GM19438 (cell line): ENCODE measurements at regions not wholly inside any gene's neighbourhood (a gene's known extent, or its start where the extent isn't known, plus 50 kb on each side); places are given as distances from the start of the nearest gene placed in this dataset.
"Not testable (repeated sequence)": the region's sequence is repeated elsewhere in the genome, so short reads cannot be mapped to it uniquely, and the experiment has no call there.

Experiments
- ATAC-seq: cut with Tn5 transposase; IDR thresholded peaks from one replicate; pipeline ENCODE4 v1.9.1; 2021; ENCODE audit warnings: low read depth; ENCODE audit not compliant: unreplicated experiment

DNA sequence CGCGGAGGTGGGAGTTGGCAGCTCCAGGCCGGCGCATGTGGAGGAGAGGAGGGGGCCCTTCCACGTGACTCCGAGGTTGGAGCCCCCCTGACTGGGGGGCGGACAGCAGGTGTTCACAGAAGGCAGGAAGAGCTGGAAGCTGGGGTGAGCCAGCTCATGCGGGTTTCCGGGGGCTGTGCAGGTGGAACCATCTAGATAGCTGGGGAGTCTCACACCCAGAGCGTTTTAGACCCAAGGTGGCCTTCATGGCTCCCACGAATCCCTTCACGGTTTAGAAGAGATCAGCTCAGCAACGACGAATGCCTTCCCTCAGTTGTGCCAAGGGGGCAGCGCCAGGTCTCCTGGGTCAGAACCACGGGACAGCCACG lies 740.5 kb upstream of the SALL3 start:
- ATAC-seq: no peak

DNA sequence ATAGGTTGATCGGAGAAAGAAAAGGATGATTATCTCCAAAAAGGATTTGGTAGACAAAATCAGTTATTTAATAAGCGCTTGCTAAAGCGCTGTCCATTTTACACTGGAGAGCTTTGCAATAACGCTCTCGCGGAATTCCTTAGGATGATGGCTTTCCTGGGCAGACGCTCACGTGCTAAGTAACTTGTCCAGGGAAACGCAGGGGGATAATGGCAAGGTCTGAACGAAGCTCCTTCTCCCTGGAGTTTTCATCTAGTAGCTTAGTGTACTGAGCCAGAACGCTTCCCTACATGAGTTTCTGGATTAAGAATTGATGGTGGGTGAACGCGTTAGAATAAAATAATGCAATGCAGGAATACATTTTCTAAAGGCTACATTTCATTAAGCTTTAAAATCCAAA lies 739.5 kb upstream of the SALL3 start:
- no peak for ATAC-seq

DNA sequence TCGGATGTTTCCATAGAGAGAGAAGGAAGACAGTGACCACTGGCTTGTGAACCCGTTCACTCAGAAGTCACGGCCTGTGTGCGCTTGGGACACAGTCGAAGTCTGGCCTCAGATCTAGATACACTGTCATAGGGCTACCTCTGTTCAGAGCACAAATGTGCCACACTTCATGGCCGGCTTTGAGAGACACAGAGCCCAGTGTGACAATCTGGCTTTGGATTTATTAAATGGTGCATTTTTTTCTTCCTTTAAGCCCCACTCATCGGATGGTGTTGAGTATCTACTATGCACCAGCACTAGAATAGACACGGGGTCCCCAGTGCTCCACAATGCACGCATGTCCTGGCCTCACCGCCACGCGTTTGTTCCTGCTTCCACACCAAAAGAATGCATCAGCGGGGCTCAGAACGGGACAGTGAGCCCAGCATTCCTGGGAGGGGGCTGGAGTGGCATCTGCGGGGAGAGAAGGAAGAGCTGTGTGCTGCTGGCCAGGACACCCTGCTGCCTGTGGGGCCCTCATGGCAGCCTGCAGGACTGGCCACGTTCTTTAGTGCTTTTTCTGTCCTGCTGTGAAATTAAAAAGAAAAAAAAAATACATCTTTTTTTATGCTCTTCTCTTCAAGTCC lies 738.9 kb upstream of the SALL3 start:
- ATAC-seq: no peak

DNA sequence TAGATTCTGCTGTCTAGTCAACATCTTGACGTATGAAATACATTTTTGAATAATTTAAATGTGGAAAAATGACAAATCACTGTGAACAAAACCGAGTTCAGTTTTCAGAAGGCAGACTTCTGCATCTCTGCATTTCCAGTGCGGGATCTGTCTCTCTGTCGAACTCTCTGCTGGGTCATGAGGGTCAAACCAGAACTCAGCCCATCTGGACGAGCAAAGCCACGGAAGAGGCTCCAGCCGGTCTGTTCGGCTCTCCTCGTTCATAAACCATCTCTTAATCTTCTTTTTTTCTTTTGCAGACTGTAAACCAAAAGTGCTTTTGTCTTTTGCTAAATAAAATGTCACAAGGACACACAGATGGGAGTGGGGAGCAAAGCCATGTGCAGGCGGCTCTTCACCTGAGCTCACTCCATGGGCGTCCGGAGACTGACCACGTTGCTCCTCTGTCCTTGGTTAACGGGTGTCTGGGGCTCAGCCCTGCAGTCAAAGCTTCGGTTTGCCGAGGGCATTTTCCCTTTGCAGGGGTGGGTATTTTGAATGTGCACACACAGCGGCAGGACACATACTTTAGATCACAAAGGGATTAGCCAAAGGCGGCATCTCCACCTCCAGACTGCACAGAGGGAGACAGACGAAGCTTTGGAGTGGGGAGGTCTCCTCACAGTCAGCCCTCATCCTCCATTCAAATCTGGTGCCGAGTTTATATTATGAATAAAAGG lies 737.9 kb upstream of the SALL3 start:
- ATAC-seq: no peak

DNA sequence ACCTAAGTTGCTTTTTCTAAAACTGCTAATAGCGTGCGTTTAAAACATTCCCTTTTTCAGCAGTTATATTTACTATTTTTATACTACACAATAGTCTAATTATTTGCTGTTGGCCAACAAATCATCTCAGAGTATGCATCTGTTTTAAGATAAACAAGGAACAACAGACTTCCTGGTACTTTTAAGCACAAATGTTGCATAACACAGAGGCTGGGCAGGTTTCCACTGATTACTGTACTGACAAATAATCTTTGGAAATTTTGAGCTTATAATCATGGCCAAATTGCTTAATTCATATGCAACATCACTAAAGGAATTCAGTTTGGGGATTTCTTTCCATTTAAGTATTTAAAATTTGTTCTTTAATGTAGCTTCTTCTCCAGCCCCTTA lies 737.4 kb upstream of the SALL3 start:
- ATAC-seq: no peak

DNA sequence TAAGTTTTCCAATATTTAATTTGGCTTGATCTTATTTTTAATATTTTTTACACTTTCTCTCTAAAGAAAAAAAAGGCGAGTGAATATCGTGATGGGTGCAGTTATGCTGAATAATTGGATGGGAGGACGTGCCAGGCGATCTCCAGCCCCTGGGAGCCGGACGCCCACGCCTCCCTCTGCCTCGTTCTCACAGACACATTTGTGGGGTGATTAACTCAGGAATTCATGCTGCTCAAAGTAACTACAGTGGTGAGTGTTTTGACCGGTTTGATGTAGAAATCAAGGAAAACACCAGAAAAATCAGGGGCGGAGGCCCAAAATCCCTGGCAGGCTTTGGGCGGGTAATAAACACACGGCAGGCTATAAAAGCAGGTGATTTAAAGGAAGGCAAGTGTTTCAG lies 736.8 kb upstream of the SALL3 start:
- no peak for ATAC-seq

DNA sequence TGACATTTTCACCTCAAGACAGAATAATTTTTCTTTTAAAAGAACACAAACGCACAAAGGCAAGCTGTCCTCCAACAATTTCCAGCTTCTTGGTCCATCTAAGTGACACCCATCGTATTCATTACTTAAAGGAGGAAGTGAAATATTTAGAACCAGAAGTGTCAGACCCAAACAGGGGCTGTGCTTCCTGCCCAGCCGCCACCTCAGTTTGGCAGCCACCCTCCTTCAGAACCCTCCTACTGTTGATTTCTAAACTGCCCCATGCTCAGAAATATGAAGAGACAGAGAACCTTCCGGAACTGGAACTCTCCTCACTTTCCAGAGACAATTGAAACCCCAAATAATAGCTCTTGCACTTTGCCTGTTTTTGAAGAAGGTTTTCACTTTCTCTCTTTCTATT lies 734.8 kb upstream of the SALL3 start:
- no peak for ATAC-seq

DNA sequence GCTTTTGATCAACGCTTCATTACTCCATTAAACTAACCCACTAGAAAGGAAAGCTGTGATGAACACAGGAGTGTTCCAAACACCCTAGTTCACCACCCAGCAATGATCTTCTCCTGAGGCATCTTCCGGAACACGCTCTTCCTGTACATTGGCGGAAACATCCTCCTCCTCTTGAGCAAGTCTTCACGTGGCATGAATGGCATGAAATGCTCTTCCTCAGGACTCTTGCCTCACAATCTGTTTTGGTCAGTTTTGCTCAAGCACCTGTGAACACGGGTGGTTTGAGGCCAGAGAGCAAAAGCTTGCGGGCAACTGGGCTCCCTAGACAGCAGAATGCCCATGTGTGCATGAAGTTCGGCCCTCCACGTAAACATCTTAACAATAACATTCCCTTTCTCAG lies 734.2 kb upstream of the SALL3 start:
- ATAC-seq: no peak

DNA sequence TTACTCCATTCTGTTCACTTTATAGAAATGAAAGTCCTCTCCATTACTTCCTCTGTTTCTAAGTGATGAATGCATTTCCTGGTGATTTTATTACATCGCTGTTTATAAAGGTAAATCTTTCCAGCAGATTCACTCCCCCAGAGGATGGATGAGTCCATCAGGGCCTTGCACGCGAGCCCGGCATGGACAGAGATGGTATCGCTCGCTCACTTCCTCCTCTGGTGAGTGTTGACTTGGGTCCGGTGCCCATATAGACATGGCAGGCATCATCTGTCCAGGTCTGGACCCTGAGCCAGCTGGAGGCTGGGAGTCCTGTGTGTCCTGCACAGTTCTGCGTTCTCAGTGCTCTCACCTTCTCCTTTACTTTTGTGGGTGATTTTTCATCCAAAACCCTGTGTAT lies 733.6 kb upstream of the SALL3 start:
- ATAC-seq: no peak

DNA sequence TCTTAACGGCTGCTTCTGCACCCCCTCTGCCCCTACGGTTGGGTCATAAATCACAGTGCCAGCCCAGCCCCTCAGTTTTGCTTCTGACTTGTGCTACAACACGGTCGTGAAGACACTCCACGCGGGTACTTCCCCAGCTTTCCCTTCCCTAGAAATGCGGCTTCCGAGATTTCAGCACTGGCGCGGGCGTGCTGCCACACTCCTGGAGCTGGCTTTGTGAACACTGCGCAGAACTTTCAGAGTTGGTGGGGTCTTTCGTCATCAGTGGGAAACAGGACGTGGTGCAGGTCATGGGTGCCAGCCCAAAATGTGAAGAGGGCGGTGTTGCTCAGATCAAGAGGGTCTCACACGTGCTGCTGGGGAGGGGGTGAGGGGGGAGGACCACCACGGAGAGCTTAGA lies 733.0 kb upstream of the SALL3 start:
- no peak for ATAC-seq

DNA sequence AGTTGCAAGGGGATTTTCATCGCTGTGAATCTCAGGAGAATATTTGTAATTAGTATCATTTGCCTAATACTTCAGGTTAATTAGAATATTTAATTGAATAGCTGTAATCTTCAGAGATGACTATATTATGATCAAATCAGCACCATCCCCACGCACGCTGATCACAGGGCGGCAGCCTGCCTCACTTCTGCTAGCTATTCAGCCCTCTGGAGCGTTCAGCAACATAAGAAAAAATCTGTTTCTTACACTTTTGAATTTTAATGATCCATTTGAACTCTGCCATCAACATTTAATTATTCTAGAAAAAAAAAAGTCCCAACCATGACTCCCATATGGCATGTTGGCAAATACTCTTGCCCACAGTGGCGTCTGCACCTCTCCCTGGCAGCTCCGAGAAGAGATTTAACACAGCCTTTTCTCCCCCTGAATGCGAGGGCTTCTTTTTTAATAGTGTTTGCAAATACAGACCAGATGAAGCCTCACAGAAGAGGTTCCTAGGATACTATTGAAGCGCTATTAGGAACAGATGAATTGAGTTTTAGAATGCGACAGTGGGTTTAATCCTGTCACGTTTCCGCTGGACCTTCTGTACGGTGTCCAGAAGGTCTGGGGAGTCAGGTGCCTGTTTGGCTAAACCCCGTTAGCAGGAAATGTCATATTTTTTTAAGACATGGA lies 731.9 kb upstream of the SALL3 start:
- ATAC-seq: no peak

DNA sequence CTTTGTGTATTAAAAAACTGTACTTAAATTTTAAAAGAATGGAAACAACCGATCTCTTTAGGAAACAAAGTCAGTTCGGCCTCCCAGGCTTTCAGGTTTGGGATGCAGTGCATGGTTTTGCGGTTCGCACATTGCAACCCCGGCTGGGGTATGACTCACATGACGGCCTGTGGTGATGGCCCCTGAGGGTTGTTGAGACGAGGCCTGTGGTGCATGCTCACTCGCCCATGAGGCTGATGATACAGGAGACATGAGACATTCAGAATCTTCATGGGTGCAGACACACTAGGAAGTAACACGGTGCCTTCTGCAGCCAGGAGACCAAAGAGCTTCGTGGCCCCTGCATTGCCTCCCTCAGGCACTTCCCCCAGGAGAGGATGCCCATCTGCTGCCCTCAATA lies 724.6 kb upstream of the SALL3 start:
- ATAC-seq: no peak

DNA sequence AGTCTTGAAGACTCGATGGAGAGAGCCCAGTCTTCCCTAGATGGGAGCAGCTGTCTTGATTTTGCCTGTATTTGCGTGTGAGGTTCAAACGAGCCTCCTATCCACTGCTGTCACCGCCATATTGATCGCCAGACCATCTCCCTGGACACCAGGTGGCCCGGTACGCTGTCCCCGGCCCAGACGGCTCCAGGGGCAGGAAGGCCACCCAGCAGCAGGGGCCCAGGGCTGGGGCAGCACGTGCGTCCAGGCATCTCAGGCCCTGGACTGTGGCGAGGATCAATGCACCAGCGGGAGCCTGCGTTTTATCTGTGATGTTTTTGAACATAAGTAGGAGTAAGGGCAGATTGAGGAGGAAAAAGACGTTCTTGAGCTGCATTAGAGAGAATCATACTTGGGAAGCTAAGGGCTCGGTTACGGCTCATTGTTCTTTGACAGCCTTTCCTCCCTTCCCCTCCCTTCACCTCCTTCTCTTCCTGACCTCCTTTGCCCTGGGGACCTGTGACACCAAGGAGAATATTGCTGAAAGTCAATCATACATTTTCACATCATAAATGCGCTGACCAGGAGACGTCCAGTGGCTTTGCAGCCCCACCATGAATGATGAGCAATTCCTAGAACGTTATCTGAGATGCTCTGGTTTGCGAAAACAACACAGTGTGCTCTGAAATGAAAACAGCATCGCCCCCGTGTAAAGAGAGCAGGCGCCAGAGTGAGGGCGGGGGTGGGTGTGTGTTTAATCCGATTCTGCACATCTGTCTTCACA lies 711.2 kb upstream of the SALL3 start:
- no peak for ATAC-seq

DNA sequence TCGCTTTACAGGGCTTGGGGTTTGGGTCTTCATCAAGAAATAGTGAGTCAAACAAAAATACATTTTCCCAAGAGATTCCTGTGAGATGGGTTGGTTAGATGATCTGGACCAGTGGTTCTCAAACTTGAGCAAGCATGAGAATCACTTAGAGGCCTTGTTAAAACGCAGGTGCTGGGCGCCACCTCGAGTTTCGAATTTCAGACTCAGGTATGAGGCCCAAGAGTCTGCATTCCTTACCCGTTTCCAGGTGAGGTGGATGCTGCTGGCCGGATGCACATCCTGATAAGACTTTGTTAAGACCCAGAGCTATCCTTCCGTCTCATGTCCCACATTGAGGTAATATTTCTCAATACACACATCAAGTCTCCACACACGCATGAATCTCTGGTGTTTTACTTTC lies 707.8 kb upstream of the SALL3 start:
- no peak for ATAC-seq

DNA sequence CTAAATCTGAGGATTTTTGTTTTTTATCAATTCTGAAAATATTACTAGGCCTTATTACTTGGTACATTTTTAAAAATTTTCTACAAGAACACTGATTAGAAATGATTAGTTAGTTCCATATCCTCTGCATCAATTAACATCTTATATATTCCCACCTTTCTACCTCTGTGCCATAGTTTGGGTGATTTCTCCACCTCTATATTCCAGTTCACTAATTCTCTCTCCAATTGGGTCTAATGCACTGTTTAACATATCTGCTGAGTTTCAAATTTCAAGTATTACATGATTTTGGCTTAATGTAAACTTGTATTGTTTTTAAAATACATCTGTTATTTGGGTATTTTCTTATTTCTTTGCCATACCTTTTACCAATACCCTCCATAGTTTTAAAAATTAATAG lies 705.7 kb upstream of the SALL3 start:
- no peak for ATAC-seq

DNA sequence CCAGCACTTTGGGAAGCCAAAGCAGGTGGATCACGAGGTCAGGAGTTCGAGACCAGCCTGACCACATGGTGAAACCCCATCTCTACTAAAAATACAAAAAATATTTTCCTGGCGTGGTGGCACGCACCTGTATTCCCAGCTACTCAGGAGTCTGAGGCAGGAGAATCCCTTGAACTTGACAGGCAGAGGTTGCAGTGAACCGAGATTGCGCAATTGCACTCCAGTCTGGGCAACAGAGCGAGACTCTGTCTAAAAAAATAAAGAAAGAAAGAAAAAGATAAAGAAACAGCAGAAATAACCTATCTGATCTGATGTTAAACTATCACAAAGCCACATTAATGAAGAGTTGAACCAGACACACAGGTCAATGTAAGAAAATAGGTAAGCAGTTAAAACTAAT lies 696.2 kb upstream of the SALL3 start:
- not testable (repeated sequence) for ATAC-seq

DNA sequence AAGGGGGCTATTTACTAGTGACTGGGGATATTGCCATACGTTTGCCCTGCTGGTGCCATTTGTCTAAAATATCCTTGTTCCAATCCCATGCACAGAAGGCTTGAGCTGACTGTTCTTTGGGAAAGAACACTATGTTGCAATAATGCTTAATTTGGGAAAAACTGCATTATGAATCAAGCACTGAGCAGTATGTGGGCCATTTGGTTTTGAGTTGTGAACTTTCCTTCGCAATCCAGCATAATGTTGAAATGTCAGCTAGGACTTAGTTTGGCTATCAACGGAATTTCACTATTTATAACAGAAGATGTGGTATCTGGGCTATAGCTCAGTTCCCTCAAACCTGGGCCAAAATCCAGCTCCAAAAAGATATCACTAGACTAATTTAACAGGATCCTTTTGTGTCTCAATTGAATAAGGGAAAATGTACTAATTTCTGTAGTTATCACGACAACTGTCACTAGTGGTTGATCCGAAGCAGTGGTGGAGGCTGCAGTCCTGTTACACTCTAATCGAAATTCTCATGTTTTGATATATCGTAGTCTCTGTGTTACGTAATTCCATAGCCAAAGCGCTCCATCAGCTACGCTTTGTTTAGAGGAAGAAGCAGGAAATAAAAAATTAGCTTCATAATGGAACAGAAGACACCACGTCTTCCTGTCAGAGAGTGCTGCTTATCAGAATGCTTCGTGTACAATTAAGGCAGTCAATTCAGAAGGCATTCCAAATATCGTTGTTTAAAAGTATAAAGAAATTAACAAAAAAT lies 686.8 kb upstream of the SALL3 start:
- ATAC-seq: no peak

DNA sequence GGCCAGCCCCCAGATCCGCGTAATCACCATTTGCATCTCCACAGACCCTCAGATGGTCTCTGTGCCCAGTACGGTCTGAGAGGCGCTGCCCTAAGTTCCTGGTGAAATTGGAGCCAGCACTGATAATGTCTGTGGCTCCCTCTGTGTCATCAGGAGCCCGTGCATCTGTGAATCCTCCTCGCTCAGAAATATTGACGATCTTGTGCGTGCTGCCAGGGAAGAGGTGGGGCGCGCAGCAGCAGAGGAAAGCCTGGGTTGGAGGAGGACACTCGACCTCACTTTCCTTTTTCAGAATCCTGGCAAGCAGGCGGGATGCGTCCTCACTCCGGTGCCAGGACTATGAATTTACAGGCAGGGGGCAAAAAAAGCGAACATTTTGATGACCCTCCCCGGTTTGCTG lies 686.1 kb upstream of the SALL3 start:
- no peak for ATAC-seq

DNA sequence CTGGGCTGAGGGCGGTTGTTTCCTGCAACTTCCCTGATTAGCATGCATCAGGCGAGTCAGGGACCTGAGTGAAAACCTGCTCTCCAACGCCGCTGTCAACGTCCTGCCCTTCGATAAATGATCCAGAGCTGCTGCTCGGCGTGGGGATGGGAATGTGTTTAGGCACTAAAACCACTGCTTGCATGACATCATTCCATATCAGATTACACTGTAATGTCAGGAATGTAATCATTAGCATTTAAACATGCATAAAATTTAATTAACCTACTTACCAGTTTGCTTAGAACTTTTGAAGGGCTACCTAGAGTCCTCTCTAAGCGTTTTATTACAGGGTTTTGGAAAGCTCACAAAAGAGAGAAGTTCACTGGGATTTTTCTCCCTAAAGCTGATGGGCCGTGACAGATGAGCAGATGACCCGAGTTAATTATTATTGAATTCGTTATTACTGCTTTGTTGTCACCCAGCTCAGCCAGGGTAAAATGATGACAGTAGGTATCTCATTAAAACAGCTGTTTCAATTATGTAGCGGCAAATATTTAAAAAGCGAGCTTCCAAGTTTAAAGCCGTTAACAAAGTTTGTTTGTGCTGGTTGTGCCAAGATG lies 685.6 kb upstream of the SALL3 start:
- no peak for ATAC-seq

DNA sequence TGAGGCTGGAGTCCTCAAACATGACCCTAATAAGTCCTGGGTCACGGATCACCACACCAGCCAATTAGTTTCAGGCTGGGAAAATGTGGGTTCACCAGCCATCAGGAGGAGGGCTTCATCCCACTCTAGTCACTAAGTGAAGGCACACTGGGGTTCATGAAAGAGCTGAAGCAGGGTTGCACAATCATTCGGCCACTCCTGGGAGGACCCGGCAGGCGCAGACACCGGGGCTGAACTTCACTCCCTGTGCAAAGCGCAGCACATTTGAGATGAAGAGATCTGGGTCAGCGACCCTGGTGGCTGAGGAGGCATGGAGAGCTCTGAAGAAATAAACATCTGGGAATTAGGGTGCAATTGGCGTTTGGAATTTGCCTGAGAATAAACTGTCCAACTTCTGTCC lies 684.4 kb upstream of the SALL3 start:
- ATAC-seq: no peak
